GM13976 (cell line): ENCODE measurements at regions not wholly inside any gene's neighbourhood (a gene's known extent, or its start where the extent isn't known, plus 50 kb on each side); places are given as distances from the start of the nearest gene placed in this dataset.

Source experiments
- DNase-seq: peaks from one replicate; pipeline ENCODE4 v3.0.0; 2012; ENCODE audit warnings: low spot score
- in situ Hi-C: fragments of 300-500 bp; cut with MboI; formaldehyde crosslinking; loops from one replicate; pipeline ENCODE4 v1.12.0; 2022; ENCODE audit warnings: low sequenced_read_pairs, mixed read lengths, inconsistent platforms; ENCODE audit not compliant: unreplicated experiment
- TF ChIP-seq, protein P1 (sequence below): IDR thresholded peaks from 2 replicates; pipeline ENCODE4 v1.5.1; 2012; ENCODE audit warnings: borderline replicate concordance, mild to moderate bottlenecking; ENCODE audit not compliant: insufficient read depth; ENCODE audit errors: extremely low read depth, missing control alignments, control extremely low read depth

- in situ Hi-C loops: no loop called here
- DNase-seq: no peak
- TF ChIP-seq, protein P1, sequence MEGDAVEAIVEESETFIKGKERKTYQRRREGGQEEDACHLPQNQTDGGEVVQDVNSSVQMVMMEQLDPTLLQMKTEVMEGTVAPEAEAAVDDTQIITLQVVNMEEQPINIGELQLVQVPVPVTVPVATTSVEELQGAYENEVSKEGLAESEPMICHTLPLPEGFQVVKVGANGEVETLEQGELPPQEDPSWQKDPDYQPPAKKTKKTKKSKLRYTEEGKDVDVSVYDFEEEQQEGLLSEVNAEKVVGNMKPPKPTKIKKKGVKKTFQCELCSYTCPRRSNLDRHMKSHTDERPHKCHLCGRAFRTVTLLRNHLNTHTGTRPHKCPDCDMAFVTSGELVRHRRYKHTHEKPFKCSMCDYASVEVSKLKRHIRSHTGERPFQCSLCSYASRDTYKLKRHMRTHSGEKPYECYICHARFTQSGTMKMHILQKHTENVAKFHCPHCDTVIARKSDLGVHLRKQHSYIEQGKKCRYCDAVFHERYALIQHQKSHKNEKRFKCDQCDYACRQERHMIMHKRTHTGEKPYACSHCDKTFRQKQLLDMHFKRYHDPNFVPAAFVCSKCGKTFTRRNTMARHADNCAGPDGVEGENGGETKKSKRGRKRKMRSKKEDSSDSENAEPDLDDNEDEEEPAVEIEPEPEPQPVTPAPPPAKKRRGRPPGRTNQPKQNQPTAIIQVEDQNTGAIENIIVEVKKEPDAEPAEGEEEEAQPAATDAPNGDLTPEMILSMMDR: no peak
Measured at GRCh38 chr11:25769287-25769686, 562.6 kb upstream of the ANO3 start.

- TF ChIP-seq, protein P1: no peak
- in situ Hi-C loops: no loop called here
- no peak for DNase-seq
Measured at GRCh38 chr11:25771605-25772004, 560.3 kb upstream of the ANO3 start.

GRCh38 chr11:25775603-25776002 lies 556.3 kb upstream of the ANO3 start:
- in situ Hi-C loops: no loop called here
- DNase-seq: no peak
- TF ChIP-seq, protein P1: no peak

GRCh38 chr11:25776238-25776637 lies 555.7 kb upstream of the ANO3 start:
- TF ChIP-seq, protein P1: no peak
- in situ Hi-C loops: no loop called here

DNA sequence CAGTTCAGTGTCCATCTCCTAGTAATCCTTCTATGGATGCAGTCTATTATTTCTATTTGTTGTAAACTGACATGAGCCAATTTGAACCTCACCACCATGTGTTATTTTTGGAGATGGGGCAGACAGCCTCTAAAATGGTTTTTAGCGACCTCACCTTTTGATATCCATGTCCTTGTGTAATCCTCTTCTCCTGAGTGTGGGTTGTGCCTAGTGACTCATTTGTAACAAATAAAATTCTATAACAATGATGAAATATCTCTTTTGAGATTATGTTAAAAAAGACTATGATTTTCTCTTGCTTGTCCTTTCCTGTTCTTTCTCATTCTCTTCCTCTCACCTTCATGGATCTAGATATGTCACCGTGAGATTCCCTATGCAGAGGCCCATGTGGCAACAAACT lies 554.6 kb upstream of the ANO3 start:
- DNase-seq: no peak
- in situ Hi-C loops: no loop called here
- TF ChIP-seq, protein P1: no peak

More at GRCh38 chr11:25776238-25776637, 555.7 kb upstream of the ANO3 start:
- DNase-seq: no peak

- TF ChIP-seq, protein P1: no peak
- no peak for DNase-seq
- in situ Hi-C loops: no loop called here
Measured at GRCh38 chr11:25779033-25779432, 552.9 kb upstream of the ANO3 start.

GRCh38 chr11:25787416-25787815 lies 544.5 kb upstream of the ANO3 start:
- no peak for DNase-seq
- TF ChIP-seq, protein P1: no peak
- in situ Hi-C loops: no loop called here
